A673 (cell line): ENCODE measurements at regions not wholly inside any gene's neighbourhood (a gene's known extent, or its start where the extent isn't known, plus 50 kb on each side); places are given as distances from the start of the nearest gene placed in this dataset.

Source experiments
- BruUV-seq: library from RNA; stranded (reverse); fragments of 400-500 nt; replicated peaks from 2 replicates; lab custom pipeline; 2021; lab: Mats Ljungman, UMichigan
- CTCF ChIA-PET: fragments of 300-600 bp; sonication (Branson Sonifier 250); formaldehyde crosslinking; loops from one replicate; lab custom pipeline; 2022; ENCODE audit warnings: antibody characterized with exemption; lab: Charles Lee
- POLR2A ChIA-PET: fragments of 300-600 bp; sonication (Branson Sonifier 250); formaldehyde crosslinking; loops from one replicate; lab custom pipeline; 2022; ENCODE audit warnings: antibody characterized with exemption; ENCODE audit not compliant: low non-redundant PET; lab: Charles Lee
- DNase-seq: peaks from one replicate; pipeline ENCODE4 v3.0.0-alpha.2; 2015; ENCODE audit warnings: low spot score
- H3K27ac ChIP-seq: fragments of 200-600 bp; sonication (generic); 2 replicates; pipeline ENCODE4 v1.5.1; 2016; ENCODE audit warnings: mixed run types, low read depth, mild to moderate bottlenecking, mixed read lengths, antibody characterized with exemption, low read length; ENCODE audit not compliant: poor library complexity, severe bottlenecking
- H3K27me3 ChIP-seq: fragments of 200-600 bp; sonication (generic); replicated peaks from 2 replicates; pipeline ENCODE4 v1.6.1; 2017; ENCODE audit warnings: mixed run types, low read depth, mild to moderate bottlenecking, mixed read lengths, antibody characterized with exemption, low read length; ENCODE audit not compliant: insufficient read depth, poor library complexity
- H3K36me3 ChIP-seq: fragments of 200-600 bp; sonication (generic); 2 replicates; pipeline ENCODE4 v1.6.1; 2016; ENCODE audit warnings: mixed run types, mild to moderate bottlenecking, mixed read lengths, antibody characterized with exemption, low read length; ENCODE audit not compliant: insufficient read depth, poor library complexity, severe bottlenecking
- H3K4me1 ChIP-seq: fragments of 200-600 bp; sonication (generic); 2 replicates; pipeline ENCODE4 v1.6.1; 2017; ENCODE audit warnings: mixed run types, mild to moderate bottlenecking, mixed read lengths, antibody characterized with exemption, low read length; ENCODE audit not compliant: insufficient read depth, poor library complexity, severe bottlenecking
- H3K4me3 ChIP-seq: fragments of 200-600 bp; sonication (generic); 2 replicates; pipeline ENCODE4 v1.5.1; 2016; ENCODE audit warnings: low read depth, mixed run types, mild to moderate bottlenecking, mixed read lengths, low read length; ENCODE audit not compliant: poor library complexity, severe bottlenecking
- H3K9me3 ChIP-seq: fragments of 200-600 bp; sonication (generic); 2 replicates; pipeline ENCODE4 v1.6.1; 2016; ENCODE audit warnings: mixed run types, low read depth, mild to moderate bottlenecking, mixed read lengths, antibody characterized with exemption, low read length; ENCODE audit not compliant: poor library complexity, severe bottlenecking
- CTCF ChIP-seq: fragments of 300-800, 200-600 bp; sonication (generic); conservative IDR thresholded peaks from 2 replicates; pipeline ENCODE4 v1.5.1; 2017; ENCODE audit warnings: low read depth, mild to moderate bottlenecking, antibody characterized with exemption, low read length, moderate library complexity, mixed read lengths
- EZH2 ChIP-seq: fragments of 200-600 bp; sonication (generic); IDR thresholded peaks from 2 replicates; pipeline ENCODE4 v1.6.1; 2017; ENCODE audit warnings: borderline replicate concordance, low read depth, mild to moderate bottlenecking, mixed read lengths, antibody characterized with exemption, low read length; ENCODE audit not compliant: poor library complexity, severe bottlenecking
- intact Hi-C: fragments of 100-400 bp; cut with micrococcal nuclease; formaldehyde crosslinking; loops from one replicate; pipeline ENCODE4 v1.10.0; 2022; ENCODE audit not compliant: unreplicated experiment

- TF ChIP-seq EZH2 (no peak), CTCF (no peak)
- H3K27me3 ChIP-seq: peaks cover 32% of the 10 kb centered on the region
- no peaks in the 10 kb centered on the region for H3K9me3 ChIP-seq
- H3K36me3 ChIP-seq: no peaks in the 10 kb centered on the region
- ChIA-PET CTCF (no interaction called here), POLR2A (no interaction called here)
- H3K27ac ChIP-seq: no peak overlapping the region
- no peak overlapping the region for H3K4me3 ChIP-seq
- BruUV-seq: no TSS peak
- no peaks in the 10 kb centered on the region for H3K4me1 ChIP-seq
- DNase-seq: no peak
- intact Hi-C loops: no loop called here
Observed at GRCh38 chr1:22201023-22201422, 58.1 kb upstream of the WNT4 start.

- no peak for TF ChIP-seq EZH2
- TF ChIP-seq CTCF: no peak
- H3K27ac ChIP-seq: no peak overlapping the region
- no peaks in the 10 kb centered on the region for H3K36me3 ChIP-seq
- no peak overlapping the region for H3K4me3 ChIP-seq
- DNase-seq: no peak
- H3K27me3 ChIP-seq: peaks cover 47% of the 10 kb centered on the region
- H3K9me3 ChIP-seq: no peaks in the 10 kb centered on the region
- ChIA-PET CTCF (interaction anchor here (0.9 kb wide), 1 partner anchor 350 kb away, joined by 3 read pairs; no protein-coding TSS in a partner anchor), POLR2A (interaction anchor here (0.5 kb wide), 1 partner anchor 1612 kb away, joined by 3 read pairs; no protein-coding TSS in a partner anchor)
- no TSS peak for BruUV-seq
- no peaks in the 10 kb centered on the region for H3K4me1 ChIP-seq
- intact Hi-C loops: no loop called here
Observed at GRCh38 chr1:22203335-22203734, 60.4 kb upstream of the WNT4 start.

- no peaks in the 10 kb centered on the region for H3K9me3 ChIP-seq
- H3K27ac ChIP-seq: no peak overlapping the region
- H3K4me1 ChIP-seq: no peaks in the 10 kb centered on the region
- H3K4me3 ChIP-seq: no peak overlapping the region
- DNase-seq: no peak
- CTCF ChIA-PET: no interaction called here
- peaks cover 55% of the 10 kb centered on the region for H3K27me3 ChIP-seq
- TF ChIP-seq EZH2 (no peak), CTCF (no peak)
- POLR2A ChIA-PET: interaction anchor here (0.5 kb wide), 1 partner anchor 1613 kb away, joined by 3 read pairs; no protein-coding TSS in a partner anchor
- H3K36me3 ChIP-seq: no peaks in the 10 kb centered on the region
- no TSS peak for BruUV-seq
- intact Hi-C loops: no loop called here
Observed at GRCh38 chr1:22204057-22204840, 61.4 kb upstream of the WNT4 start.
